DMS 273 (cell line): ENCODE measurements at regions not wholly inside any gene's neighbourhood (a gene's known extent, or its start where the extent isn't known, plus 50 kb on each side); places are given as distances from the start of the nearest gene placed in this dataset.
"Not testable (repeated sequence)": the region's sequence is repeated elsewhere in the genome, so short reads cannot be mapped to it uniquely, and the experiment has no call there.

Experiments
- DNase-seq: peaks from one replicate; lab custom pipeline; 2025; ENCODE audit not compliant: unreplicated experiment; lab: John Stamatoyannopoulos, UW

DNA sequence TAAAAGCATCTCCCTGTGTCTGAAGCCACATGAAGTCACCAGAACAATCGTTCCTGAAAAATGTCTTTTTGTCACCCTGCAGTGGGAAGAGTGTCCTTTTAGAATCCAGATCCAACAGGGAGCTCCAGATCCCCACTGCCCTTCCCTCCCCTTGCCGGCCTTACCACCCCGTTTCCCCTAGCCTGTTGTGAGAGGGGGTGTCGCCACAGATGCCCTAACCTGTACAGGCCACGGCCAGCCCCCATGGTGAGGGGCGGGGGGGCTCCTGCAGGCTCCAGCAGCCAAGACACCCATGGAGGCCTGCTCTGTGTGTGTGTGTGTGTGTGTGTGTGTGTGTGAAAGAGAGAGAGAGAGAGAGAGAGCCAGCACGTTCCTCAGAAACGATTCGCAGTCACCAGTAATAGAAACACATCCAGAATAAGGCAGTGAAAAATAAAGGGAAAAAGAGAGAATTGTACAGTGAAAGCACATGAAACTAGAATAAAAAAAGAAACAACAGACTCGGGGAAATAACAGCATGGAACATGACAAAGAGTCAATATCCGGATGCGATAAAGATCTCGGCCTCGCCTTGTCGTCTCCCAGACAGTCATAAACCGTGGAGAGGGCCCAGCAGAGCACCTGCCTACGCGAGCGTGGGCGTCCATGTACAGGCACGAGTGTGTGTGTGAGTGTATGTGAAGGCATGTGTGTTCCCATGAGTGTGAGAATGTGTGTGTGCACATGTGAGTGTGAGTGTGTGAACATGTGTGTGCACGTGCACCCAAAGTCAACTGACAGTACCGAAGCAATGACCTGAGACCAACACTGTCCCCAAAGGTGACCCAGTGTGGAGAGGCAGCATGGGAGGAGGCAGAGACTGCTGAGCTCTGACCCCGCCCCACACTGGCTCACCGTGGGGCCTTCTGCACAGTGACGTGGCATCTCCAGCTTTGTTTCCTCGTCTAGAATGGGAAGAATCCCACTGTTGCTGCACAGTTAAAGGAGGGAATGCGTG lies 303.8 kb downstream of the NPHP4 start:
- no peak for DNase-seq

GRCh38 chr1:5686925-5687706 lies 305.1 kb downstream of the NPHP4 start:
- no peak for DNase-seq

GRCh38 chr1:5686195-5686594 lies 306.0 kb downstream of the NPHP4 start:
- no peak for DNase-seq

- DNase-seq: no peak
Observed at GRCh38 chr1:5685446-5686040, 306.7 kb downstream of the NPHP4 start.

DNA sequence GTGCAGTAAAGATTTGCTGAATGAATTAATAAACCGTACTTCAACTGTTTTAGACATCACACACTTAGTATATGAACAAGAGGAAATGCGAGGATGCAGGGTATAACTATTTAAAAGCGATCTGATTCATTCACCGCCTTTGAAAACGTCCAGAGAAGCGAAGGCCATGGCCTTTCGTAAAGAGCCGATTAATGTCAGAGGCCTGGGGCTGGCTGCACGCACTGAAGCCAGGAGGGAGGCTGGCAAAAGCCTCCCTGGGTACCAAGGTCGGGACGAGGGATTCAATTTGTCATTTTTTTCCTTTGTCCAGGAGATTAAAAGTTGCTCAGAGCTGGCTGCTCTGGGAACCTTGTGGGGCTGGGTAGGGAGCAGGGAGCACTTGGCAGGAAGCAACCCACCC lies 307.4 kb downstream of the NPHP4 start:
- no peak for DNase-seq

DNA sequence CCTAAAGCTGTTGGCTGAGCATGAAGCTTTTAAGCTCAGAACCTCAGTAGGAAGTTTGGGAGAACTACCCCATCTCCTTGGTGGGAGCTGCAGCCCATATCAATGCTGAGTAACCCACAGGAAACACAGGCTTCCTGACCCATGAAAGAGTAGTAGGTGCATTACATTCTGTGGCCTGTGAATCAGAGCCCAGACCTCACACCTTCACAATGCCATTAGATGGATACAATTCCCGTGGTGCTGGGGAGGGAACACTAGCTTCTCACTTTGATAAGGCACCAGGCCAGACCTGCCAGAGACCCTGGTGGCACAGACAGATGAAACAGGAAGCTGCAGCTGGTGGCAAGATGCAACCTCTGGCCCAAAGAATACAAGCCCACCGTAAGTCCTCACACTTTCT lies 308.8 kb downstream of the NPHP4 start:
- DNase-seq: no peak

- DNase-seq: no peak
Observed at GRCh38 chr1:5682626-5683225, 309.5 kb downstream of the NPHP4 start.

GRCh38 chr1:5681654-5682053 lies 310.6 kb downstream of the NPHP4 start:
- no peak for DNase-seq

DNA sequence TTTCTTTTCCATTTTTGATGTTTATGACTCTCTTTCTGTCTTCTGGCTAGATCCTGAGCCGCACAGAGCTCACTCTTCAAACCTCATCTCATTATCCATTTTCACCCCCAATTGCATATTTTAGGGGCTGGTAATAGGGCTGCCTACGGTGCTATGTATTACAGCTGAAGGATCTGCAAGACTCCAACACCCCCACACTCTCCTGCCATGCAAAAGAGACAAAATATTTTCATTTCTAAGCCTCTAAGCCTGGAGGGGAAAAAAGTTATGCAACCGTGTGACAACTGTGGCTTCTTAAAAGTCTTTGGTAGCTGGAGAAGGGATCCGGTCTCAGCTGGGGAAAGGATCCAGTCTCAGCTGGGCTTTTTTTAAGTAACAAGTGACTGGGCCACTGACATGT lies 311.6 kb downstream of the NPHP4 start:
- DNase-seq: no peak

GRCh38 chr1:5678759-5679158 lies 313.5 kb downstream of the NPHP4 start:
- no peak for DNase-seq

GRCh38 chr1:5672355-5672754 lies 319.9 kb downstream of the NPHP4 start:
- not testable (repeated sequence) for DNase-seq

- no peak for DNase-seq
Observed at GRCh38 chr1:5670590-5671350, 321.5 kb downstream of the NPHP4 start.

DNA sequence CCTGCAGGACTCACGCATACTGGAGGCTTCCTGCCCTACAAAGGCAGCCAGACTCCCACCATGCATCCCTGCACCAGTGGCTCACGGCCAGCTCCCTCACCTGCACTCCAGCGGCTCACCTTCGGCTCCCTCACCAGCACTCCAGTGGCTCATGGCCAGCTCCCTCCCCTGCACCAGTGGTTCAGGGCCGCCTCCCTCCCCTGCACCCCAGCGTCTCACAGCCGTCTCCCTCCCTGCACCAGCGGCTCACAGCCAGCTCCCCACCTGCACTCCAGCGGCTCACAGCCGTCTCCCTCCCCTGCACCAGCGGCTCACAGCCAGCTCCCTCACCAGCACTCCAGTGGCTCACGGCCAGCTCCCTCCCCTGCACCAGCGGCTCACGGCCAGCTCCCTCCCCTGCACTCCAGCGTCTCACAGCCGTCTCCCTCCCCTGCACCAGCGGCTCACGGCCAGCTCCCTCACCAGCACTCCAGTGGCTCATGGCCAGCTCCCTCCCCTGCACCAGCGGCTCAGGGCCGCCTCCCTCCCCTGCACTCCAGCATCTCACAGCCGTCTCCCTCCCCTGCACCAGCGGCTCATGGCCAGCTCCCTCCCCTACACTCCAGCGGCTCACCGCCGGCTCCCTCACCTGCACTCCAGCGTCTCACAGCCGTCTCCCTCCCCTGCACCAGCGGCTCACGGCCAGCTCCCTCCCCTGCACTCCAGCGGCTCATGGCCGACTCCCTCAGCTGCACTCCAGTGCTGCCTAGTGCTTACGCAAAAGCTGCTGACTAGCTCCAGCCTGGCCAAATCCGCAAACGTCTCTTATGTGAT lies 324.5 kb downstream of the NPHP4 start:
- peak; percentile 64 for DNase-seq

DNA sequence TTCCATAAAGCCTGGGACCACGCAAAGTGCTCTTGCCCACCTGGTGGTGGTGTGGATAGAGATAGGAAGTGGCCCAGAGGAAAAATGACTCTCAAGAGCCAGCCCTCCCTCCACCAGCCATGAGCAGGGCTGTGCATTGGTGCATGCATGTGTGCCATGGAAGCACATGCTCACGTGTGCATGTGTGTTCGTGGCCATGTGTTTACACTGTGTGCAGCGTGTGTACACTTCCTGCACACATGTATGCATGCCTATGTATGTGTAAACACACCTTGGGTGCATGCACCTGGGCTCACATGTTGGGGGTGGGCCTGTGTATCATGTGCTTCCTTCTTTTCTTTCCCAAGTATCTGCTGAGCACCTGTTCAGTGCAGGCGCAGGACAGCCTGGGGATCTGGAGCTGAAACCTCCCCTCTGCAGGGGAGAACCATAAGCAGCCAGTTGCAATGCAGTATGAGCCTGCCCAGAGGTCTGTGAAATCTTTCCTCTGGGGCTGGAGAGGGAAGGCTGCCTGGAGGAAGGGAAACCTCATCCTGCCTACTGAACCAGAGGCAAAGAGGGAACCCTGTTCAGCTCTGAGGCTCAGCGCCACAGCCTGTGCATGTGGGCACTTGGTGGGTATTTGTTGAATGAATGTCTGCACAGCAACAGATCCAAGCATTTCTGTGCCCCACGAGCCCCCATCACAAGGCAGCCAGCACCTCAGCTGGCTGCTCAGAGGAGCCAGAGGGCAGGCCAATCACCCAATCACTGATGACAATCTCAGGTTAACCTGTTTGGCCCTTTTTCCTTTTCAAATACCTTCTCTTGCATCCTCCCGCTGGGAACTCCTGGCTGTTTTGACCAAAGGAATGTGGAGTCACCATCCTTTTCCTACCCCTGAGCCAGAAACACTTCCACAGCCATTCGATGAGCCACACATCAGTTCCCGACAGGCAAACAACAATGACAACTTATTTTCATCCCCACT lies 327.0 kb downstream of the NPHP4 start:
- no peak for DNase-seq

GRCh38 chr1:5664081-5664768 lies 328.0 kb downstream of the NPHP4 start:
- no peak for DNase-seq

- no peak for DNase-seq
Observed at GRCh38 chr1:5662744-5663126, 329.5 kb downstream of the NPHP4 start.

DNA sequence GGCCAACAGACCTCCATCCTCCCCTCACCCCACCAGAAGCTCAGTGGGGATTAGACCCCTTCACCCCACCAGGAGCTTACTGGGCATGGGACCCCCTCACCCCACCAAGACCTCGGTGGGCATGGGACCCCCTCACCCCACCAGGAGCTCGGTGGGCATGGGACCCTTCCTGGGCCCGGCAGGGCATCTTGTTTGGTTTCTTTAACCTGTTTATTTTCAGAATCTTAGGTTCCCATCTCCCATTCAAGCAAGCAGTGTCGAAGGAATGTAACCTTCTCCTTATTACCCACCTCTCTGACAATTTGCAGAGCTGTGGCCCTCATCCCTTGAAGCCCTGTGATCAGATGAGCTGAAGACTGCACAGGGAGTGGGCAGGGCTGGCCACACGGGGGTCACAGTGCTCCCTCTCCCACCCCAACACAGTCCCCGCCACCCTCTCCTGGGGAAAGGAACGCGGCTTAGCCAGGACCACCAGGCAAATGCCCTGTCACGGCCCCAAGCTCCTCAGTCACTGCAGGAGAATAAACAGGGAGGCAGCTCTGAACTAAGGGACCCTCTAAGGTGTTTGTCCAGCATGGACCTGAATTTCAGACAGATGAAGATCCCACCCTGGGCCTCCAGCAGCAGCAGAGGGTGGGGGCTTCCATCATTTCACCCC lies 330.0 kb downstream of the NPHP4 start:
- DNase-seq: no peak
